NOMO-1 treated with DMSO at 0.1 percent for 48 hours (cell line): ENCODE measurements at regions not wholly inside any gene's neighbourhood (a gene's known extent, or its start where the extent isn't known, plus 50 kb on each side); places are given as distances from the start of the nearest gene placed in this dataset.
"Not testable (repeated sequence)": the region's sequence is repeated elsewhere in the genome, so short reads cannot be mapped to it uniquely, and the experiment has no call there.

Source experiments
- DNase-seq: peaks from one replicate; lab custom pipeline; 2025; ENCODE audit not compliant: unreplicated experiment; lab: John Stamatoyannopoulos, UW

DNA sequence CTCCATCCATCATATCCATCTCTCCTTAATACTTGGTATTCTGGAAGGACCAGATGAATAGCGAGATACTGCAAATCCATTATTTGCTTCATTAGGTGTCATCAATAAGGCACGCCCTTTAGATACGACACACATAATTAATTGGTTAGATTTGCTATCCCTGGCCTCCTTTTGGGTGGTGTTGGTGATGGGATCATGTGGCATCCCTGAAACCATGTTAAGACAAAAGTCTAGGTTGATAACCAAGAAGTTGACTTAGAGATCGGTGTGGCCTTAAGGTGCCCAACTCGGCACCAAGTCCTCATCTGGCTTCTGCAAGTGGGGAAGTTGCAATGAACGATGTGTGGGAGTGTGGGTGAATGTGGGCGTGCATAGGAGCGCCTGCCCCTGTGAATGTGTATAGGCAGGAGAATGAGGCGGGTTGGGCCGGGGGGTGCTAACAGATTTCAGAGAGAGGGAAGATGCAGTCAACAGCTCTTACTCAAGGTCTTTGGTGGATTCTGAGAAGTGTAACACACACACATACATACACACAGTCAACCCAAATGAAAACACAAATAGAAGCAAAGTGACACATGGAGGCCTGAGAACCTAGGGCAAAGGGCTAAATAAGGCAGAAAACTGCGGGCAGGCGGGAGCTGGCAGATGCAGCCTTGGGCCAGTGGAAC is 415.7 kb upstream of the ESRRG start:
- no peak for DNase-seq

DNA sequence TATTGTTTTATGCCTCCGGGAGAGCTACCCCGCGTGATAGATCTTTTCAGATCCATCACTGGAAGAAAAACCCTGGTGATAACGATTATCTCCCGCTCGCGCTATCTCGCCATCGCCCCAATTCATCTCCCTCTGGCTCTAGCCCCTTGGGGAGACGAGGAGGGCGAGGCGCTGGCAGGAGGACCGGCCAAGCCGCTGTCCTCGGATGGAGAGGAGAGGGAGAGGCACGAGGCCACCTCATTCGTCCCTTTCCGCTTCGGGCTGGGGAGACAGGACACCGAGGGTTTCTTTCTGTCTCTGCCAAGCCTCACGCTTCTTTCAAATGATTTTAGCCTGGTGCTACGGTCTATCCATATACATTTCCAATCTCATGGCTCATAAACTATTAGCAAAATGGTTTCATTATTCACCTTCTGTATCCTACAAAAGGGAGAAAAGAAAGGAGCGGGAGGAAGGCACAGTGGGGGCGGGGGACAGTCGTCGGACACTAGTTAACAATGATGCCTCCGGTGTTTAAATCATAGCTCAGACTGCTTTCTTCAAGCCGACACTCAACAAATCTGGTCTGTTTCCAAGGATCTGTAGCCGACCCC is 415.0 kb upstream of the ESRRG start:
- DNase-seq: no peak

DNA sequence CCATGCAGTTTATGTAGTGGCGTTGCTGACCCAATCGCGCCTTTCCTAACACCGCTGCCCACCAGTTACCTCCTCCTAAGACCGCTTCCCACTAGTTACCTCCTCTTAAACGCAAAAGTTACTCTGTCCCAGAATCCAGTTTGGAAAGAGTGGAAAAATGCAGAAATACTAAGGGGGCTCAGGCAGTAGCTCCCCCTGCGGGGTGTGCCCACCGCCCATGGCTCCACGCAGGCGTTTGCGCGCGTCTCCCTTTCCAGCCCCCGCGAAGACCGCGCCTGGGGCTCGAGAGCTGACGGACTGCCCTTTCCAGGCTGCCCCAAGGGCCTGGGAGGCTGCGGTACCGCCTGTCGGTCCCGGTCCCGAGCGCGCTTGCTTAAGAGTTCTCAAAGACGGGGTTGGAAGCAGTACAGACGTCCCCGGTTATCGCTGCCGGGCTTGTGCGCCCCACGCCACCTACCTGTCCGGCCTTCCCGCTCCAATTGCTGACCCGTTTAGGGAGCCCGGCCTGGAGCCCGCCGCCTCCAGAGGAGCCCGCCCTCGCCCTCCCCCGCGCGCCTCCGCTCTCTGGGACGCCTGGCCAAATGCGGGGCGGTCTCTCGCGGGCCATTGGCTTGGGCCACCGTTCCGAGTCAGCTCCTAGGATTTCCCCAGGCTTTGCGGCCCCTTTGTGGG is 414.1 kb upstream of the ESRRG start:
- no peak for DNase-seq

DNA sequence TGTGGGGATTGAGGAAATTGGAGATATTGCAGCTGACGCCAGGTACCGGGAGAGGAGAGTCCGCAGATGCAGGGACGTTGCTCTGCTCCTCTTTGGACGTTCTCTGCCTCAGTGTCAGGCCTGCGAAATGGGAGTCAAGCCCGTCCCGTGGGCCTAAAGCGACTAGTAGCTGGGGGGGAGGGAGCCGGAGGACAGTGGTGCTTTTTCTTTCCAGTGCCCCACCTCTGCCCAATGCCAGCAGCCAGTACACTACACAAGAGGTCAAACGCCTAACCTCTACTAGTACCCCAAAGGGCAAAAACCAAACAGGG is 413.6 kb upstream of the ESRRG start:
- no peak for DNase-seq

DNA sequence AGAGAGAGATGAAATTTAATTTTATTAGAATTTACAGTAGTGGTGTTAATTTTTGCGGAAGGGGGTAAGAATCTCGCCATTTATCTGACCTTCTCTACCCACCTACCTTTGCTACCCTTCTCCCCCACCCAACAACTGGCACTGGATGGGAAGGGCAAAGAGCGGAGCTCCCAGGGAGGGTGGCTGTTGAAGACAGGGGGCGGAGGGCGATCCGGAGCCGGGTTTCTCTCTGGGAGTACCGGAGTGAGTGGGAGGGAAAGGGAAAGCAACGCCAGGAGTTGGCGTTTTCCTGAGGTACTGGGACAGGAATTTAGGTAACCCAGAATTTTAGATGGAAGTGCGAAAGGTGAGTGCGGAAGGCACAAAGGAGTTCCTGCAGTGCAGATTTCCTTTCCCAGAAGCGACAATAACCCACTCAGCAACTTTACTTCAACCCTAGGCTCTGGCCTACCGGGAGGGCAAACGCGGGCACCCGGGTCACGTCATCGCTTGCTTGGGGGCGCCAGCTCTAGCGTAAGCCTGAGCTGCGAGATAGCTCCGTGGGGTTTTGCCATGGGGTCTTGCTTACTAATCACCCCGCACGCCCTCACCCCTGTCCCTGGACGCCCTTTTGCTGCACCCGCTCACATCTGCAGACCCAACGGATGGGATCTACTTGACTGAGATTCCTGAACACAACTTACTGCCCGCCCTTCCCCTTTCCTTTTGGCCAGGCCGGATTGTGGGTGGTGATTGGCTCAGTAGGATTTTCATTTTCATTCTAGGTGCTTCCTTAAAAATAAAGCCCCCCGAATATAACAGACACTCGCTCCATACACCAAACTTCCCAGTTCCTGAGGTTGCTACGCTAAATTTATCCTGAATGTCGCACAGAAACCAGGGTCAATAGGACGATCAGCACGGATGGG is 413.0 kb upstream of the ESRRG start:
- no peak for DNase-seq

DNA sequence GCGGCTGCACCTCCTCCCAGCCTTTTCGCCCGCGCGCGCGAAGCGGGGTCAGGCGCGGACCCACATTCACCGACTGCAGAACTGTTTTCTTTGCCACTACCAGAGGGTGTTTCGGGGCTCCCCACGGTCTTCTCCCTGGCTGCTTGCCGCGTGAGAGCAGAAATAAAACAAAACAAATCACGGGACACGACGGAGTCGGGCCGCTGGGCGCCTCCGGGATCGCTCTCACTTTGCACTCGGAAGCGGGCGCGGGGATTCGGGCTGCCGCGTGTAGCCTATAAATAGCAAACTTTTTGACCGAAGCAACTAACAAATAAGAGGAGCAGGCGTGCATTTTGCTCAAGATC is 412.3 kb upstream of the ESRRG start:
- DNase-seq: no peak

DNA sequence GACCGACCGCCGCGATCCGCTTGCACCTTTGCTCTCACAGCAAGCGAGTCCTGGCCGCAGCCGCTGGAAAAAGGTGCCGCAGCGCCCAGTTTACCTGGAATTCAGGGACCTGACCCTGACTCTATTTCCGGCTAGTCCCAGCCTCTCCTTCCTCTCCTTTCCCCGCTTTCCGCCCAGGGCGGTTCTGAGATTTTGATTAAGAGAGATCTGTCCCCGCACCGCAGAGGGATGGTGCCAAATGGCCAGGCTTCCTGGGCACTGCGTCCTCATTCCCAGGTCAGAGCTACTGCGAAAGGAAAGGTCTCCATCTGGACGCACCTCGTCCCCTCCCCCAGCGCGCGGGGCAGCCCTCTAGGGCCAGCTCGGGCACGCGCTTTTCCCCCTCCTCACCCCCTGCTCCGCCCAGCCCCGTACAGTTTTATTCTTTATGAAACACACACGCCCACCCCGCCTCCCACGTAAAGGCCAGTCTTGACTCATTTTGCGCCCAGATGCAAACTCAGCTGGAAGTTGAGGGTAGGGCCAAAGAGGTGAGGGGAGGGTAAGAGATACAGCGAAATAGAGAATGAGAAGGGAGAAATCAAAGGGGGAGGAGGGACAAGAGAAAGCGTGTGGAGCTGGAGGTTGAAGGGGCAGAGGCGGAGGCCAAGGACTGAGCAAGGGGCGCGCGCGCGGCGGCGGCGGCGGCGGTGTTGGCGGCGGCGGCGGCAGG is 411.8 kb upstream of the ESRRG start:
- no peak for DNase-seq

DNA sequence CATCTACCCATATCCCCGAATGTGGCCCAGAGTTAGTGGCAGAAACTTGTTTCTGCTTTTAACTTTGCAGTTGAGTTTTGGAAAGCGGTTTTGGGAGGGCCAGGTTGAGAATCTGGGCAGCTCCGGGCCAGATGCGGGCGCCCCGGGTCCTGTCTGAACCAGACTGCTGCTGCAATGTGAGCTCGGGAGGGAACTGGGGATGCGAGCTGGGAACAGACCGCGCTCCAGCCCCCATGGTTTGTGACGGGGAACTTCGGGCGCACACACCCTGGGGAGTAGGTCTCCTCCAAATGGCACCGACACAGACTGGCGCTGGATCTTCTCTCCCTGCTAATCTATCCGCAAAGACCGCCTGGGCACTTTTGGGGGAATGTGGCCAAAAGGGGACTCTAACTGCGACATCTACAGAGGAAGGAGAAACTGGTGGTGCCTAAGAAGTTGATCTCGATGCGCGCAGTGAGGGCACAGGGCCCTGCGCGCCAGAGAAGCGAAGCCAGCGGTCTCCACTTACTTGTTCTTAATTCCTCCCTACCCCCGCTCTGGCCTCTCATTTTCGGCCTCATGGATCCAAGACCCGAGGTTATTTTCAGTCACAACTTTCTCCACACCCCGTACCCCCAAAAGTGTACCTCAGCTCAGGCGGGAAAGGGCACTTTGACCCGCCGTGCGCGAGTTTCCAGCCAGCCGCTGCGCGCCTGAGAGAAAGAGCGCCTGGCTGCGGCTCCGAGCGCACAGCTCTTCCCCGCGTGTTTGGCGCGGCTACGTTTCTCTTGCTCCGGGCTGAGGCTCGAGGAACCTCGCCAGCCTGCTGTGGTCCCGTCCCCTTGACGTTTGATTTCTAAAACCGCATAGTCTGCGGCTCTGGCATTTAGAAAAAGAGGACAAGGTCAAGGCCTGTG is 411.0 kb upstream of the ESRRG start:
- DNase-seq: no peak

DNA sequence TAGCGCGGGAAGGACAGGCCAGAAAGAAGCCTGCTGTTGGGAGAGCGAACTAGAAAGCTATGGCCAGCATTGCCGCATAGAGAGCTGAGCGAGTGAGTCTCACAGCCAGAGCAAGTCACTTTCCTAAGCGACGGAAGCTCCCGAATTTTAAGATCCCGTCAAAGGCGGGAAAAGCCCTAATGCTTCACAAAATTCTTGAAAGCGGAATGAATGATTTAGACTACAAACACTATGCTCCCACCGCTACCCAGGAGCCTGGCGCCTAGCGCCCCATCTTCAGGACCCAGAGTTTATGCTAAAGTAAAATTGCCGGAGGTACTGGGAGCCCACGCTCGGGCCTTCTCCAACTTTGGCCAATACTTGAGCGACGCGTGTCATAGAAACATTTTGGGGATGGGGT is 409.9 kb upstream of the ESRRG start:
- no peak for DNase-seq

DNA sequence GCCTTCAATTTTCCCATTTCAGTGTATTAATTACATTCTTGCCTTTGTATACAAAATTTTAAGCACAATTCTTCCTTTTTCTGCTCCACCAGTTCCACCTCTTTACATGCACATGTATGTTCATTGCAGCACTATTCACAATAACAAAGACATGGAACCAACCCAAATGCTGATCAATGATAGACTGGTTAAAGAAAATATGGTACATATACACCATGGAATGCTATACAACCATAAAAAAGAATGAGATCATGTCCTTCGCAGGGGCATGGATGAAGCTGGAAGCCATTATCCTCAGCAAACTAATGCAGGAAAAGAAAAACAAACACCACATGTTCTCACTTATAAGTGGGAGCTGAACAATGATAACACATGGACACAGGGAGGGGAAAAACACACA is 400.1 kb upstream of the ESRRG start:
- DNase-seq: not testable (repeated sequence)

DNA sequence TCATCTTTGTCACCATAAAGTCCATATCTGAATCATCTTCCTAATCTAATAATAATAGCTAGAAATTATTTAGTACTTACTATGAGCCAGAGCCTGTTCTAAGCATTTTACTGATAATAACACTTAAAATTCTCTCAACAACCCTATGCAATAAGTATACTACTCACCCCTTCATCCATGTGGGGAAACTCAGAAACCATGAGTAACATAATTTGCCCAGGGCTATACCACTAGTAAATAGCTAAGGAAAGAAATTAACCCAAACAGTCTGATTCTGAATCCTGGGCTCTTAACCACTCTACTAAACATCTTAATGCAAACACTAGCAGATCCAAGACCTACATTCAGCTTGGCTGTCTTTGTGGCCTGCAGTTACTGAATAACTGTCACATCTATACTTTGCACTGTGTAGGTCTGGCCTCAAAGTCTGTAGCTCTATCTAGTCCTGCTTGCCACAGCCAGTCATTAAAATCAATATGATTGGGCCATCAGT is 394.8 kb upstream of the ESRRG start:
- no peak for DNase-seq

DNA sequence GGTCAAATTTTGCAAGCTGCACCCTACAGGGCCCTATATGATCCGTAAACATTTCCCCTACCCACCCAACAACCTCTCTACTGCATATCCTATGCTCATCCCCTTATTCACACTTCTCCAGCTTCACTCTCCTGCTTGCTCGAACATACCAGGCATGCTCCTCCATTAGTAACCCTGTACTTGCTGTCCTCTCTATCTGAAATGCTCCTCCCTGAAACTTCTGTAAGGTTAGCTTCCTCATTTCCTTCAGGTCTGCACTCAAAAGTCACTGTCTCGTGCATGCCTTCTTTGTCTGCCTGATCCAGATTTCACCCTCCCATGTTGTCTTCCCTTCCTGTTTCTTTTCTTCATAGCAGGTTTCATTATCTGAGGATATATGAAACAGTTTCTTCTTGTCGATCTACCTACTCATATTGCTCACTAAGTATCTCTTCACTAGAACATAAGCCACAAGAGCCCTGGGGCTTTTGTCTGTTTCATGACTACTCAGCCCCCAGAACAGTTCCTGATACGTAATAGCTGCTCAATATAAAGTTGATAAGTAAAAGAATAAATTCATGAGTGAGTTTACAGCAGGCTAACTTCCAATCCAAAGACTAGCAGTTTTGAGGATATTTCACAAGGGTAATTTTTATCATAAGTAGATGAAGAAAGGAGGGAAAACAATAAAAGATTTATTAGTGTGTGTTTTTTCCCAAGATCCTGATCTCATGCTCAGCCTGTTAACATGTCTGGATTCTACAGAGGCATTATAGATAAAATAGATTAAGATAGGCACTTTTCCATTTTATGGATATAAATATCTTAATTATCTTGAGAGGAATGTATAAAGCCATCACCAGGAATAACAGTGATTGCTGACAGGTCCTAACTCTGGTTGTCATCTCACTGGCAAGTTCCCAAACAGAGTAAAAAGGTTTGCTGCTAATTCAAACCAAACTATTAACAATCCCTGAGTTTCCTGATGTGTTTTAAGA is 392.5 kb upstream of the ESRRG start:
- peak; percentile 58 for DNase-seq

DNA sequence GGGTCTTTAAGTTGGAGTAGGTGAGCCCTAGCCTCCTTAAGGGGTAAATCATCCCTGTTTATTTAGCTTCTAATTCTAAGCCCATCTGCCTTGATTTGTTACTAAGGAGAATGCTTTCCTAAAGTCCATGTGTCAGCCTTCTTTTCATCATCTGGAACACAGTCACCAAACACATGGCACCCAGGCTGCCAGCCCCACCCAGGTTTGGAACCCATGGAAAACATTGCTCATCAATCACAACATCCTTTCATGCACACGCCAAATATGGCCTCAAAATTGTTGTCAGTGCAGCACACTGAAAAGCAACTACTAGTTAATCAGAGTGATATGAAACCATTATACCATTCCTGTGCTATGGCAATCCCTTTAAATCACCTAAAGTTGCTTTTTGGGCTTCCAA is 386.7 kb upstream of the ESRRG start:
- no peak for DNase-seq

DNA sequence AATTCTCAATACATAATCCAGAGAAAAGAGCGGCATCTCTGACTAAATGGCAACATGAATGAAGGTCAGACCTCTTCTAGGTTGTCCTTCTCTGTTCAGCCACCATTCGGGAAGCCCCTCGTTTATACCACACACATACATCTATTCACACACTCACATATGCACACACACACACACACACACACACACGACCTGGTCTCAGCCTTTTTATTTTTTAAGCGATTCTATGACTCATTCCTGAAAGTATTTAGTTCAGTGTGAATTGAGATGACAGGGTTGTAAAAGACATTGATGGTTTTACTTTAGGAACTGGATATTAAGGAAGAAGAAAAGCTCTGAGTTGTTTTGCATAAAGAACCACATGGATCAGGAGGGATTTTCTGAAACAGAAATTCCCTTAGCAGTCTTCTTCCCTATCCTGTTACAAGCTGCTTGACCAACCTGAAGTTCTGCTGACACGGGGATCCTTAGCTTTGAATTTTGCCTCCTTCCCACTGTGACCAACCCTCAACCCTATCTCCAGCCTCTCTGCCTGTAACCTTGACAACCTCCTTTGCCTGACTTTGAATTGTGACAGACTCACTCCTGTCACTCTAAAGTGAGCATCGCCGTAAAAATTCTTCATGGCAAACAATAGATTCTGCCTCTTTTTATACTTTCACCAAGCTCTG is 383.1 kb upstream of the ESRRG start:
- DNase-seq: no peak

DNA sequence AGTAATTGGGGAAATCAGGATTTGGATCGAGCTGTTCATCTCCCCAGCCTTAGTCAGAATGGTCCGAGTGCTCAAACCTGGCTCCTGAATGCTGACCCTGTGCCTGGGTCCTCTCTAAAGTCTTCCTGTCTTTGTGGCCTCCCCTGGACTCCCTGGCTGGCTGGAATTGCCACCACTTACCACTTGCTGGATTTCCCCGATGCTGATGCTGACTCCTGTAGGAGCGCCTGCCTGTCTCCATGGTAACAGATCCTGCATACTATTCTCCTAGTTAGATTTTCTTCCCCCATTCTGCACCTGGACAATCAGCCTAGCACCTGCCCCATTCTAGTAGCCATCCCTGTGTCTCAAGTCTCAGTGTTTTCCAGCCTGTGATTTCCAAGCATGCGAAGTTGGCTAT is 382.2 kb upstream of the ESRRG start:
- no peak for DNase-seq

DNA sequence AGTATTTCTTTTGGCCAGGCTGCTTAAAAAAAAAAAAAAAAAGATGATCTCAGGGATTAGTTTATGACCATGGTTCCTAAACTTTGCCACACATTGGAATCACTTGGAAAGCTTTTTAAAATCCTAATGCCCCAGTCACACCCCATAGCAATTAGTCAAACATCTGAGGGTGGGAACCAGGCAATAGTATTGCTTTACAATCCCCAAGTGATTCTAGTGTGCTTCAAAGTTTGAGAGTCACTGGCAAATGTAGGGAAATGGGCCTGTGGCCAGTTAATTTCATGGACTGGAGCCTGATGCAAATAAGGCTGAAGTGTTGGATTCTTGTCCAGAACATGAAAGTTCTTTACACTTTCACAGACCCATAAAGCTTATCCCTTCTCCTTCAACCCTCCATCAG is 374.6 kb upstream of the ESRRG start:
- no peak for DNase-seq

DNA sequence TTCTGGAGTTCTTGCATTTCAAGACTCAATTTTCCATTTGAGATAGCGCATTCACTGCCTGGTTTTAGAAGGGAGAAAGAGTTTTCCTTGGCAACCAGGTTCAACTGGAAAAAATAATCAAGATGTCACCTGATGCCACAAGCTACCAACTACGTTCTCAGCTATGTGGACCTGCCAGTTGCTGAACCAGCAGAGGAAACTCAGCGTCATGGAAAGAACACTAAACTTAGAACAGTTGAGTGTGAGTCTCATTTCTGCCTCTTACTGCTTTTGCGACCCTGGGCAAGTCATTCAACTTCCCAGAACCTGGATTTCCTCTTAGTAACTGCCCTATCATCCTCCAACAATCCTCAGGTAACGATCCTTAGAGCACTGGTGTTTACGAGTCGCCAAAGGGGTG is 373.0 kb upstream of the ESRRG start:
- no peak for DNase-seq

DNA sequence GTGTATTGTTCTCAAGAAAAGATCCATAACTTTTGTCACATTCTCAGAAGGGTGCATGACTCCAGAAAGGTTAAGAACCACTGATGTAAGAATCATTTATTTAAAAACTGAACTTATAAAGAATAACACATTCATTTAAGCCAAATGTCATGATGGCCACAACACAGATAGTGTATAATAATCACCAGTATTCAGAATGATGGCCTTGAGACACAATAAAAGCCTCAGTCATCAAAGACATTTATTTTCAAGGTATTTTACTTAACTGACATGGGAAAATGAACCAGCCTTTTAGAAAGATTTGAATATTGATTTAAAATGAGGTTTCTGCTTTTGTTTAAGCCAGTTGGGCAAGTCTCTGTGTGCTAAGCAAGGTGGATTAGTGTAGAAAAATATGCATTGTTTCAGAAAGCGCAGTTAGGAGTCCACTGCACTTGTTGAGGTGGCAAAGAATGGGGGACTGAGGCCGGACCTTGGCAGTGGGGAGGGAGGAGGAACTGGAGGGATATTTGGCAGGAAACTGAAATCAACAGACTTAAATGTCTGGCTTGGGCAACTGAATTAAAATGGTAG is 371.9 kb upstream of the ESRRG start:
- no peak for DNase-seq
